ENCODE measurements at regions not wholly inside any gene's neighbourhood (a gene's known extent, or its start where the extent isn't known, plus 50 kb on each side); places are given as distances from the start of the nearest gene placed in this dataset.

DNA sequence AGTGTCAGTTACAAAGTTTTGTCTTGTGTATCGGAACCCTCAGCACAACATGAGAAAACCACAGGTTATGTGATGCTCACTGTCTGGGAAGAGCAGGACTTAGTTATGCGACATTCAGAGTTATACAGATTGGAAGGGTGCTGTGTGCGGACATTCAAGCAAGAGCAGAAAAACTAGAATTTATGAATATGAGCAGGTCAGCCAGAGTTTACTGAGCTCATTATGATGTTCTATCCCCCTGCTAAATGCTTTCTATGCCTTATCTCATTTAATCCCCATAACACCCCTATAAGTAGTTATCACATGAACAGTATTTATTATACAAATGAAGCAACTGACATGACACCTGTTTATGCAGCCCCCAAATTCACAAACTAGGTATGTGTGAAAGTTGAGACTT is 1083.2 kb downstream of the FLRT2 start:
- DNase-seq (ENCODE audit: low spot score): no peak

DNA sequence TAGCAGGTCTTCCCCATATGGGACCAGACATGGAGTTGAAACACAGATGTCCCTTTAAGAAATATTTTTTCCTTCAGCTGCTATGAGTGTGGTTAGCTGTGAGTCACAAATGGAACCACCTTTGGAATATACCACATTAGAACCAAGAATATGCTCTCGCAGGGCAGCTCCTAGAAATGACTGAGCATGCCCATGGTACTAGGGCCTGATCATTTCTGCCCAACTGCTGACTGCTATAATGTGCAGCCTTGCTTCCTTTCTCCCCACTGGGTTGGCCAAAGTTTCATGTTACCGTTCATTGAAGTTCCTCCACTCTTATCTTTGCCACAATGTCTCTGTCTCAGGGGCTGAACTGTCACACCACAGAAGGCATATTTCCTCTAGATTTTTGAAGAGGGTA is 1074.6 kb downstream of the FLRT2 start:
- DNase-seq (ENCODE audit: low spot score): no peak

DNA sequence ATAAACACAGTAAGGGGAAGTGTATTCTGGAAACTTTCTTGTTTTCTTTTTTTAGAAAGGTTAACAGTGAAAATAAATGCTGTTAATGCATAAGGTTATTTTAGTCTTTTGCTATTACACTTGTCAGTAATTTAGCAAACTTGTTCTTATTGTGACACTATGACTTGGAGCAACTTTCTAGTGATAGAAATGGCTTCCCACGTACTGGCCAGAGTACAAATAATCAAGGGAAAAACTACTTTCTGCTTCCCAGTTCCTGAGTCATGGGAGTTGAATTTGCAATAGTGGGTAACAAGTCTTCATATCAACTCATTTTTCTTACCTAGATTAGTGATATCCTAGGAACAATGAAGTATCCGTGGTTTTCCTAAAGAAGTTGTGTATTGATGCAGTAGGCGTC is 1072.3 kb downstream of the FLRT2 start:
- DNase-seq (ENCODE audit: low spot score): no peak

DNA sequence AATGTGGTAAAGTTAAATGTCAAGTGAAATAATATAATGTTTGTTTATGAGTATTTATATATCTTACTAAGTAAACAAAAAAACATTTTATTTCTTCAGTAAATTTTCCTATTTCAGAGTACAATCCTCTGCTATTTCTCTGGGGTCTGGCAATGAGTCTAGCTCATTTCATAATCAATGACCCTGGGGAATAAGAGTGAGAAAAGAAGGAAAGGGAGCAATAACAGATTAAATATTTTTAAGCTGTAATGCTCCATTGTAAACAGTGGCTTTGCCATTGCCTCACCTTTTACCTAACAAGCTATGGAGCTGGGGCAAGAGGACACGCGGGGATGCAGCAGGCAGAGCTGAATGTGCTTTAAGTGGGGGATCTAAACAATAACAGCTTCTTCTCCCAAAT is 1071.9 kb downstream of the FLRT2 start:
- no peak for DNase-seq (ENCODE audit: low spot score)

DNA sequence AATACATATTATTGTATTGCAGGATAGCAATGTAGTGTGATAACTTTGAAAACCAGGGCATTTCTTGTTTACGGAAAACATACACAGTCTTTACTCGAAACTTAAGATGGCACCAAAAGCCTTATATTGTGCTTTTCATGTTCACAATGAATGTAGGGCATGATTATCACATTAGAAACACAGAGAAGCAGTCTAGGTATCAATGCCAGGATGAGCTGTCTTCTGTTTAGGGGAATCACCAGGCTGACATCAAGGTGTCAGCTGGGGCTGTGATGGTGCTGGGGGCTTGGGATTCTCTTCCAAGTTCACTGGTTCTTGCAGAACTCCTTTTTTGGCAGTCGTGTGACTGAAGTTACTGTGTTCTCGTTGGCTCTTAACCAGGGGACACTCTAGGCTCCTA is 1067.3 kb downstream of the FLRT2 start:
- no peak for DNase-seq (ENCODE audit: low spot score)

DNA sequence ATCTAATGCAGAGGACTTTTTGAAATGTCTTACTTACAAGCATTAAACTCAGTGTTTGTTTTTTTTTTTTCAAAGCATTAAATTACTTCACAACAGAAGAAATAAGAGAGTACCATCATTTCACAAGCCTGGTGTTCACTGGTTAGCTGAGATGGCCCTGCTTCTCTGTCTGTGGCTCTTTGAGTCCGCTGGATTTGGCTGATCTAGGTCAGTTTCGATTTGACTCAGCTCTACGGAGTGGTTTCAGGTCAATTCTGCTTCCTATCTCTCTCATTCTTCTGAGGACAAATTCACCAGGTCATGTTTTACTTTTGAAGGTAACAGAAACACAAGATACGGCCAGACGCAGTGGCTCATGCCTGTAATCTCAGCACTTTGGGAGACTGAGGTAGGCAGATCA is 1066.1 kb downstream of the FLRT2 start:
- no peak for DNase-seq (ENCODE audit: low spot score)

DNA sequence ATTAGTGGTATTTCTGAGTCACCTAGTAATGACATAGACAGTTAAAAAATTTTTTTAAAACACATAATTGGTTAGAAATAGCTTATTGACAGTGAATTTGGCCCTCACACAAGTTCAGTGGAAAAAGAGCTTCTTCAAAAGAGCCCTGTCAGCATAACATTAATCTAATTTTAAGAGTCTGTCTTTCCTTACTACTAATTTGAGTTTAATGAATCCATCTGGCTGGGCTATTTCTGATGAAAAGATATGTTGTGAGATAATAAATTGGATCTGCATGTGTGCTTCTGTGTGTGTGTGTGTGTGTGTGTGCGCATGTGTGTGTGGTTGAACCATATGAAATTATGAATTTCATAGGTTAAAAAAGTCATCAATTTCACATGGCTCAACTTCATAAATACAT is 1045.2 kb downstream of the FLRT2 start:
- DNase-seq (ENCODE audit: low spot score): no peak

DNA sequence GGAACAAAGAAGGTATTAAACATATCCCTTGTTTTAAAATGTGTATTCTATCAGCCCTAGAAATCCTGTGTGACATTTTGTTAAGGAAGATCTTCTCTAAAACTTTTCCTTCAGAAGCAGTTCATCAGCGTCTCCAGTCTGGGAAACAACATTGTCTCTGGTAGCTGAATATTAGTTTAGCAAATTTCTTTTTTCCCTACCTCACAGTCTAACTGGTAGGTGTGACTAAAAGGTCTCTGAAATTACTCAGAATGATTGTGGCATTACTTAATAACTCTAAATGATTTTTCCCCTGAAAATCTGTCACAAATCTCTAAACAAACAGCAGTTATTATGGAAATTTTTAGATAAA is 1044.8 kb downstream of the FLRT2 start:
- no peak for DNase-seq (ENCODE audit: low spot score)

DNA sequence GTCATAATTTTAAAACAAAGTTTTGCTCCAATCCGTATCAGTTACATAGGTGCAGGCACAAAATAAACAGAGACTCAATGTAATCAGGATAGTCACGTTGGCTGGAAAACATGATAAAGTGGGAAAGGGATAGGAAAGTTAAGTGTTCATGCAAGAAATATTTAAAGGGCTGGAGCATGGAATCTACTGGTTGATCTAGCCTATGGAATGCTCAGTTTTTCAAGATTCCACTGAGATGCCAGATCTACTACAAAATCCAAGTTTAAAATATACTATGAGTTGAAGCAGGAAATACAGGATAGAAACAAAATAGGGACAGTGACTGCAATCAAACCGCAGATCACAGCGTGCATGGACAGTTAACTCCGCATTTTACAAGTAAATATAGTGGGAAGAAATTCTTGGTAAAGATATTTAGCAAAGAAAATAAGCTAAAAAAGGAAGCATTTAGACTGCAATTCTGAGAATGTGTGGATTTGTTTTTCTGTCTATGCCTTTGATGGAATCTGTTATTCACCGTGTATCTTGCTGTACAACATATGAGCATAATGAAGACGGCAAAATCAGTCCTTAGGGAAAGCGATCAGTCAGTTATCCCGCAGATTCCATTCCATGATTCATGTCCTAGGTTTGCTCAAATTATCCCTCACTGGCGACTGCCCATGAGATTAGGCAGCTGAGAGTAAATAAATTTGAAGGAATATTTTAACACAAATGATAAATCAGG is 1044.3 kb downstream of the FLRT2 start:
- no peak for DNase-seq (ENCODE audit: low spot score)

DNA sequence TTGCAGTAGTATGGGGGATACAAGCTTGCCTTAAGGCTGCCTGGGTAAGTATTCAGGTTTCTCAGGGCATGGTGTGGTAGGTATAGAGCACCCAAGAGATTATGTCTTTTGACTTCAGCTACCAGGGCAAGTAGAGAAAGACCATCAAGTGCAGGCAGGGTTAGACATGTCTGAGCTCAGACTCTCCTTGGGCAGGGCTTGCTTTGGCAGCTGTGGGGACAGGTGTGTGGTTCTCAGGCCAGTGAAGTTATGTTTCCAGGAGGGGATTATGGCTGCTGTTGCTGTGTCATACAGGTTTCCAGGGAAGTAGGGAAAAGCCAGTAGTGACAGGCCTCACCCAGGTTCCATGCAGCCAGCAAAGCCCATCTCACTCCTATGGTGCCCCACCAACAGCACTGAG is 1040.4 kb downstream of the FLRT2 start:
- no peak for DNase-seq (ENCODE audit: low spot score)

DNA sequence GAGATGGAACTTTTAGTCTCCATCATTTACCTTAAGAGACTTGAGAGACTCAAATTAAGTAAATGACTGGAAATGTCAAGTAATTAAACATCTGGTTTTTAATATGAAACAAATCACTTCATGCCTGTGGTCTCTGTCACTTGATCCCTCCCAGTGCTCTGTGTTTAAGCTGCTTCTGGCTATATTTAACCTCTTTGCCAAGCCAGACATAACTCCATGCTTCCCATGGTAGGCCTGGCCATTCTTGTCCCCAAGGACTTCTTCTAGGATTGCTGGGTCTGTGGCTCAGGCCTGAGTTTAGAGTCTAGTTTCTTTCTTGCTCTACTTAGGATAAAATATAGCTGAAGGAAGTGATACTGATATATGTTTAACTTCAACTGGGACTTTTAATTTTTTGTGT is 1013.6 kb downstream of the FLRT2 start:
- no peak for DNase-seq (ENCODE audit: low spot score)

DNA sequence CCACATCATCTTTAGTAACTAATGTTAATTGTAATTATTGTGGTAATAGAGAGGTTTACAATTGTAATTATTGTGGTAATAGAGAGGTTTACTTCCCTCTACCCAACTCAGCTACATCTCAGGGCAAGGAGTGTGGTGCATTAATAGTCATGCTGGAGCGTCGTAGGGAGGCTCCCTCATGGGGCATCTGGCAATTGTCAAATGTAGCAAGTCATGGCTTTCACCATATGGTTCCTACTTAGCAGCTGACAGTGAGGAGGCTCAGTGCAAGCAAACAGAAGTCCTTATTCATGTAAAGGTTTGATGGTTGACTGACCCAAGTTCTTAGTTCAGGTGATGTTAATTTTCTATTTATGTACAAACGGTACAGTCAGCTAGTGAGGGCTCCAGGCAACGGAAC is 1012.0 kb downstream of the FLRT2 start:
- no peak for DNase-seq (ENCODE audit: low spot score)

DNA sequence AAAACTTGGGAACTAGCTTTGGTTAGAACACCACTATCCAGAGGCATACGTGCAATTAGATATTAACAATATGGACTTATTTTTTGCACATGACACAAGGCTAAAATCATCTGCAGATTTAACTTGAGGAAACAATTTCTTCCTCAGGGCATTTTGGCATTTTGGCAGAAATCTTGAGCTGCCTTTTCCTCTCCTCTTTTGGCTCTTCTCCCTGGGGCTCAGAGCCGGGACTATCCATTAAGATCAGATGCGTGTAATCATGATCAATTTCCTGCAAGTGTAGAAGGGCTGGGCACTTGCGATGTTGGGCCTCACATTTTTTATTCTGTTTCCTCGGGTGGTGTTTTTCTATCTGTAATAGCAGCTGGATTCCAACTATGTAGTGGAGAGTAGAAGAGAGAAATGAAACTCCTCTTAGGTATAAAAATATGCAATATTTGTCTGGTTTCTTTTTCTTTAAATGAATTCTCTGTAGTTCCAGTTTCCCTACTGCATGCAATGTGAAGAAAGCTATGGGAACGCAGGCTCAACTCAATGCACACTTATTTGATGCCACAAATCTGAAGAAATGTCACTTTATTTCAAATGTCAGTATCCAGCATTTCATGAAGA is 1010.8 kb downstream of the FLRT2 start:
- DNase-seq (ENCODE audit: low spot score): no peak

DNA sequence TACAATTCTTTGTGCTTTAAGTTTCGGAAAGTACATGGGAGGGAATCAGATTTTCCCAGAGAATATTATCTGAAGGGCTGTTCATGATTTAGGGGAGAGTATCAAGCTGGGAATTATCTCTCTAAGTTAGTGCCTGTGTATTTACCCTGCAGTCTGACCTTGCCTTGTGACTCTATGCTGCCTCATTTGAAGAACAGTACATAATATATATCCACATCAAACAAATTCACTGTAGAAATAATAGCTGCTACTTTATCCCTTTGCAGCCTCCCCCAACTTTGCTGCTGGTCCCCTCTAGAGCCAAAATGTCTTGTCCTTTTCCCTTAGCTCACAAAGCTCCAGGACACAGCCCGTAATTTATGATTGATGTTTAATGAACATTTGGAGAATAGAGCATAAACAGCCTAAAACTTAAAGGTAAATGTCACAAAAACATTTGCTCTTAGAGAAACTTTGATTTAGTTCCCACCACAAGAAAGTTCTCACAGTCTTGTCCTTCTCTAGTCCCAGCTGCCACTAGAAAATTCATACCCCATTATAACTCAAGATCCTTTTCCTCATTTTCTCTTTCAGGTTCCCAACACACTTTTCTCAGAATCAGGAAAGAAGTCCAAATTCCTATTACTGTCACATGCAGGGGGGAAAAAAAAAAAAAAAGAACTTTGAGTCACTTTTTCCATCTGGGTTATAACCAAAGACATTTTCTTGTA is 1009.6 kb downstream of the FLRT2 start:
- DNase-seq (ENCODE audit: low spot score): no peak

DNA sequence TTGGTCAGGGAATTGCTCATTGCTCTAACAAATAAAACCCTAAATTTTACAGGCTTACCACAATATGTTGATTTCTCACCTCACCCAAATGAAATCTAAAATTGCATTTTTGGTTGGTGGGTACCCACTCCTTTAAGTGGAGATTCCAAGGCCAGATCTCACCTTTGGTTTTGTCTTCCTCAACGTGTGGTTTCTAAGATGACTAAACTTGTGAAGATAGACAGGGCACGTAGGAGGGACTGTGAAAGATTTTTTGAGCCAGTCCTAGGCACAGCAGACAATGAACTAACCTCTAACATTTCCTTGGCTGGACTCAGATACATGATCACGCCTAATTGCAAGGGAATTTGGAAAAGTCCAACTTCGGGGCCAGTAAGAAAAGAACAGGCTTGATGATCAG is 1003.9 kb downstream of the FLRT2 start:
- no peak for DNase-seq (ENCODE audit: low spot score)

DNA sequence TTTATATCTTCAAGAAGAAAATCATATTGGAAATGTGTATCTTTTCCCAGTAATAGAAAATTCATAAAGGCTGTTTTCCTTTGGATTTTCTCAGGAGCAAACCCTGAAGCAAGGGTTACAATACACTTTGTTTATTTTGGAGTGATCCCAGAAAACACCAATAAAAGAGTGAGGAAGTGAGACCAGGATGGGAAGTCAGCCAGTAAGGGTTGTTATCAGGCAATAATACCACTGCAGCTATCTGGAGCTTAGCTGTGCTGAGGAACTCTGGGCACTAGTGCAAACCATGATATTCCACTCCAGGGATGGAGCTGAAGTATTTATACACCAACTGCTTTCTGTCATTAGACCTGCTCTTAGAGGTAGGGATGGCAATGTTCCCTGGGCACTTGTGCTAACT is 1002.3 kb downstream of the FLRT2 start:
- DNase-seq (ENCODE audit: low spot score): no peak

DNA sequence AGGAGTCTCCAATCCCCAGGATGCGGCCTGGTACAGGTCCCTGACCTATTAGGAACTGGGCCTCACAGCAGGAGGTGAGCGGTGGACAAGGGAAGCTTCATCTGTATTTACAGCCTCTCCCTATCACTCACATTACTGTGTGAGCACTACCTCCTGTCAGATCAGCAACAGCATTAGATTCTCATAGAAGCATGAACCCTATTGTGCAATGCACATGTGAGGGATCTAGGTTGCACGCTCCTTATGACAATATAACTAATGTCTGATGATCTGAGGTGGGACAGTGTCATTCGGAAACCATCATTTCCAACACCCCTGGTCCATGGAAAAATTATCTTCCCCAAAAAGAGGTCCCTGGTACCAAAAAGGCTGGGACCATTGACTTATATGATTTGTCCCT is 1000.5 kb downstream of the FLRT2 start:
- no peak for DNase-seq (ENCODE audit: low spot score)

DNA sequence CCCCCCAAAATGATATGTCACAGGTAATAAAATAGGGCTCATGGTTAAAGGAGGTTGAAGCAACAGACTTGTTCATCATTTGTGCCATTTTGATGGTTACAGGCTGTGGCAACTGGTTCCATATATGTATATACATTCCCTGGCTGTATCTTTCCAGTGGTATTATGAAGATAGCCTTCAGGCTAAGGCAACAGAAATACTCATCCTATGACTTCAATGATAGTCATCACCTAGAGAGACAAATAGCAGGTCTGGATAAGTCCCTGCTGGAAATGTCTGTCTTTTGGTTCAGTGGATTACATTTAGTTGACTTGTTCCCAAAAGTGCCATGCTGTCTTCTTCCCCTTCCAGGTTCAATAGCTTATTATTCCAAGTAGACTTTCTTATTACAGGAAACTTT is 997.4 kb downstream of the FLRT2 start:
- DNase-seq (ENCODE audit: low spot score): no peak

DNA sequence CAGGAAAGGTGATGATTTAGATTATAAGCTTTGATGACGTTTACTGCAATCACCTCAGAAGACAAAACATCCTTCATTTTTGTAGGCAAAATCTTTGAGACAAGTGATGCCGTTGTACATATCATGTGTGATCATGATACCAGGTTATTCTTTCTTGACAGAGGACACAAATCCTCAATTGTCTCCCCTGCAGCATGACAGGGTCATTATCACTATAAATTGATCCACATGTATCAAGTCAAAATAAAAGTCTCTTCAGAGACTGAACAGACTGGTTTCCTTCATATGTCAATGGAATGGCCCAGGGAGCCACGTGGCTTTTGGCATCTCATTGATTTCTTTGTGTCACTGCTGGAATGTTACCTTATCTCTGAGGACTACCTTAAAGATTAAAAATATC is 995.7 kb downstream of the FLRT2 start:
- DNase-seq (ENCODE audit: low spot score): no peak

DNA sequence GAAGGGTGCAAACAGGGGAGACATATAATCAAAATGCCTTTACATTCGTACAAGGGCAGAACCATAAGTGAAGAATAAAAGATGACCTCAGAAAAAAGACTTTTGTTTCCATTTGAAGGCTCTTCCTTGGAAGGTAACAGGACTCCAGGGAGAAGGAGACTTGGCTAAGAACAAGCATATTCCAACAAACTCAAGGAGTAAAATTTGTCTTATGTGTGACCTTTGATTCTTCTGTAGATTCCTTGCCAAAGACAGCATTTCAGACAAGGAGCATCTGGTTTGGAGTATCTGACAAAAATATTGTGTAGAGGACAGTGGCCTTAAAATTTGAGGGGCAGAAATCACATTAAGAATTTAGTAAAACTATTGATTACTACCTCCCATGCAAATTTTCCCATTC is 991.9 kb downstream of the FLRT2 start:
- no peak for DNase-seq (ENCODE audit: low spot score)

DNA sequence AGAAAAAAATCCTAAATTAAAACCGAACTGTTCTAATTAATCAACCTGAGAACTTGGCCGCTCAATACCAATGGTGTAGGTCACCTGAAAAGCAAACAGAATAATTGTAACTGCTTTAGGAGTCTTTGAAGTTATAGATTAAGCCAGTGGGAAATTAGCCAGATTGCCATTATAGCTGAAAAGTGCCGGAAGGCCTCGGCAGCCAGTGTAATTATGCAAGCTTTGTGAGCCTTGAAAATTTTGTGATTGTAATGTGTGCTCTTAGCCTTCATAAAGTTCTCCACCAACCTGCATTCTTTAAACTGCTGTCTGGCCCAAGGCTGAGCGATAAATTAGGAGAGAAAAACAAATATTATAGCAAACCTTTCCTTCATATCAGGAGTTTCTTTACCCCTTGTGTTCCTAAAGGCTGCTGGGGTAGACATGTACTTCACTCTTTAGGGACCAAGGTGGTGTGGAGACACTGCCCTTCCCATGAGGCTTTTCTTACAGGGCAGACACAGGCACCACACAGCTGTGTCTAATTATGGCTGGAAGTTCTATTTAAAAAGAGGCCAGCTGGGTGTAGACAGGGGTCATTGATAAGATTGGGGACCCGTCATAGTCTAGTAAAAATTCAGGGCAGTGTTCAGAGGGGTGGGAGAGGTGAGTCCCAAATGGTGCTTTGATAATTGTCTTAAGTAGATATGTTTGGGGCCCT is 991.2 kb downstream of the FLRT2 start:
- DNase-seq (ENCODE audit: low spot score): no peak

DNA sequence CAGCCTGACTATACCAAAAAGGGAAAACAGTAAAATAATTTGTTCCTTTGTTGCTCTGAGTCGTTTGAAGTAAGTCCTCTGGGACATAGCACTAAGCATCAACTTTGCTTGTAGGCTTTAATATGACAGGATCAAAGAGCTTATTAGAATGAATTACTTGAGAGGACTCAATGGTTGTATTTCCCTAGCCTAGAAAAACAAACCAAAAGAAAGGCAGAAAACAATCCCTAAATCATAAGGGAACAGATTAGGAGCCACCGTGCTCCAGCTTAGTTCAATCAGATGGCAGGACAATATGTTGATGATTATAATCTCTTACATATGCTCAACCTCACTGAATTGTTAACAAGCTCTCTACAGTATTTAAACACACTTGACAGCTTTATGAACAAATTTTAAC is 988.4 kb downstream of the FLRT2 start:
- DNase-seq (ENCODE audit: low spot score): no peak

DNA sequence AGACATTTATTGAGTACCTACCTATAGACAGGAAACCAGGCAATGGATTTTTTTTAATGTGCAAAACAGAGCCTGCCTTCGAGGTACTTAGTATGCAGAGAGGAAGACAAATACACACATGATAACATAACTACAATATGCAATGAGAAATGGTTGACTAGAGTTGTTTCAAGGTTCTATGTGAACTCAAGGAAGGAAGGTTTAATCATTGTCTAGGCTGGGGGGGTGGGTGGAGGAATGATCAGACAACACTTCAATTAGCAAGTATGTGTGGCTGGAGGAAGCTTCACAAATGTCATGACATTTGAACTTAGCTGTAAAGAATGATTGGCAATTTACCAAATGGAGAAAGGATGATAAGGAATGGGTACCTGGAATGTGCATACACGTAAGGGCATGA is 985.3 kb downstream of the FLRT2 start:
- no peak for DNase-seq (ENCODE audit: low spot score)
